Choroid plexus epithelial cell (primary cell): ENCODE measurements at regions not wholly inside any gene's neighbourhood (a gene's known extent, or its start where the extent isn't known, plus 50 kb on each side); places are given as distances from the start of the nearest gene placed in this dataset.

Experiments used
- DNase-seq: peaks from one replicate; pipeline ENCODE4 v3.0.0-alpha.2; 2010; ENCODE audit warnings: low read depth
- H3K4me3 ChIP-seq: 2 replicates; pipeline ENCODE4 v1.5.1; 2011; ENCODE audit warnings: low read depth, mild to moderate bottlenecking, control low read depth, low read length, moderate library complexity
- TF ChIP-seq, protein P1 (sequence below): conservative IDR thresholded peaks from 2 replicates; pipeline ENCODE4 v1.5.1; 2011; ENCODE audit warnings: low read depth, mild to moderate bottlenecking, control low read depth, inconsistent platforms, low read length, moderate library complexity

DNA sequence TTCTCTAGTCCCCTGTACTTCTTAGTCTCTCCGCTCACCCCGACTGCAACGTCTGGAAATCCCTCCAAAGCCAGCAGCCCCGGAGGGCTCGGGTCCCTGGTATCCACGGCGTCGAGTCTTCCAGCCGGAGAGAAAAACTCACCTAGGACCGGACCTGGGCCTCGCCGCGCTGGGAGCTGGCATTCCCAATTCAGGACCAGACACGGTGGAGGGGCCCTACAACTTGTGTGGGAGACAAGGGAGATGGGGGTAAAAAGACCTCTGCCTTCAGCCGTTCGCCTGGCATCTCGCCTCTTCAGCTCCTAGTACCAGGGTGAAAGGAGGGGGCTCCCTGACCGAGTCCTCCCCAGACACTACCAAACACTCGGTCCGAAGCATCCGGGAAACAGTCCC is 64.3 kb downstream of the GPX5 start:
- no peak for DNase-seq
- TF ChIP-seq, protein P1, sequence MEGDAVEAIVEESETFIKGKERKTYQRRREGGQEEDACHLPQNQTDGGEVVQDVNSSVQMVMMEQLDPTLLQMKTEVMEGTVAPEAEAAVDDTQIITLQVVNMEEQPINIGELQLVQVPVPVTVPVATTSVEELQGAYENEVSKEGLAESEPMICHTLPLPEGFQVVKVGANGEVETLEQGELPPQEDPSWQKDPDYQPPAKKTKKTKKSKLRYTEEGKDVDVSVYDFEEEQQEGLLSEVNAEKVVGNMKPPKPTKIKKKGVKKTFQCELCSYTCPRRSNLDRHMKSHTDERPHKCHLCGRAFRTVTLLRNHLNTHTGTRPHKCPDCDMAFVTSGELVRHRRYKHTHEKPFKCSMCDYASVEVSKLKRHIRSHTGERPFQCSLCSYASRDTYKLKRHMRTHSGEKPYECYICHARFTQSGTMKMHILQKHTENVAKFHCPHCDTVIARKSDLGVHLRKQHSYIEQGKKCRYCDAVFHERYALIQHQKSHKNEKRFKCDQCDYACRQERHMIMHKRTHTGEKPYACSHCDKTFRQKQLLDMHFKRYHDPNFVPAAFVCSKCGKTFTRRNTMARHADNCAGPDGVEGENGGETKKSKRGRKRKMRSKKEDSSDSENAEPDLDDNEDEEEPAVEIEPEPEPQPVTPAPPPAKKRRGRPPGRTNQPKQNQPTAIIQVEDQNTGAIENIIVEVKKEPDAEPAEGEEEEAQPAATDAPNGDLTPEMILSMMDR = no peak
- peak overlapping the region; percentile 1 for H3K4me3 ChIP-seq

DNA sequence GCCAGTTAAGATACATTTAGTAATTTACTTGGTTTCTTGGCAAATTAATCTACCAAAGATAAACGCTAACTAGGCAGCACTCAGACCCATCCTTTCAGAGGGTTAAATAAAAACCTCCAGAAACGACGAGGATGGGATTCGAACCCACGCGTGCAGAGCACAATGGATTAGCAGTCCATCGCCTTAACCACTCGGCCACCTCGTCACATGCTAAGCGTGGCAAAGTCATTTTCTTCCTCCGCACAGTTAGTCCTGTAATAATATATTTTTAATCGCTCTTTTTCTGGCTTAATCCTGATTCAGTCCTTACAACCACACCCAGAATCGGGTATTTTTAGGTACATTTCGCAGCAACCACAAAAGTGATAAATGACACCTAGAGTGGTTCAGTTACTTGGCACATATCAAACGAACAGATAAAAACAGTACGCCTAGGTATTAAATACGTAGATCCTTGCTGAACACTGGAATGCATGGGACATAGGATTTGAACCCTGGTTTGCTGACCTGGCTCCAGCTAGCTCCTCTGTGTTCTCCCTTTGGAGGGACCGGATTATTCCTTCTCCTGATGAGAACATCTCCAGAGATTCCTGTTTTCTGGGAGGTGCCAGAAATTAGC is 71.6 kb downstream of the GPX5 start:
- TF ChIP-seq, protein P1 = no peak
- peak; percentile 72 for DNase-seq
- peak overlapping the region; percentile 46 for H3K4me3 ChIP-seq

DNA sequence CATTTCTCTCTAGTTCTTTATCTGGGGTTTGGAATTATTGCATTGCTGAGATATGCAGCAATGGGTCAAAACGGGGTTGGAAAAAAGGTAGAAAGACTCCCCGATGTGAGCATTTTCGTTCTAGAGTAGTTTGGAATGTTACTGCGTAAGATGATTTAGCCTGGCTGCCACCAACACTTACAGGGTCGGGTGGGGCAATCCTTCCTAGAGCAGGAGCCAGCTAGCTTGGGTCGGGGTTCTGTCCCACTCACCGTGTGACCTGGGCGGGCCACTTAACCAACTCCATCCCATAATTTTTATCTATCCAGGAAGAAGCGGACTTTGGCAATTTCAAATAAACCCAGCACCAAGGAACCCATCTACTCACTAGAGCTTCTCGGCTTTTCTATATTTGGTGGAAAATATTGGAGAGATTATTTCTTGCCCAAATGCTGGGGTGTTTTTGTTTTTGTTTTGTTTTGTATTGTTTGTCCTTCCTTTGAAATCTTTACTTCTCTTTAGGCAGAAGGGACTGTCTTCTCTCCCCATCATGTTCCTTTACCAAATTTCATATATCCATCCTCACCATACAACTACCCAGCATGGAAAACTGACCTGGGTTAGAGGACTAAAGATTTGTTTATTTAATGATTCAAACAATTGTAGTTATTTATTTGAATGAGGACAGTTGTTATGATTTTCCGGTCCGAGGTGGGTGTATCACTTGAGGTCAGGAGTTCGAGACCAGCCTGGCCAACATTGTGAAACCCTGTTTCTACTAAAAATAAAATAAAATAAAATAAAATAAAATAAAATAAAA is 72.4 kb downstream of the GPX5 start:
- DNase-seq = peak; percentile 19
- TF ChIP-seq, protein P1 = no peak
- H3K4me3 ChIP-seq = peak overlapping the region; percentile 46

GRCh38 chr6:28598757-28599686 is 73.3 kb downstream of the GPX5 start:
- no peak overlapping the region for H3K4me3 ChIP-seq
- TF ChIP-seq, protein P1 = no peak
- DNase-seq = no peak

DNA sequence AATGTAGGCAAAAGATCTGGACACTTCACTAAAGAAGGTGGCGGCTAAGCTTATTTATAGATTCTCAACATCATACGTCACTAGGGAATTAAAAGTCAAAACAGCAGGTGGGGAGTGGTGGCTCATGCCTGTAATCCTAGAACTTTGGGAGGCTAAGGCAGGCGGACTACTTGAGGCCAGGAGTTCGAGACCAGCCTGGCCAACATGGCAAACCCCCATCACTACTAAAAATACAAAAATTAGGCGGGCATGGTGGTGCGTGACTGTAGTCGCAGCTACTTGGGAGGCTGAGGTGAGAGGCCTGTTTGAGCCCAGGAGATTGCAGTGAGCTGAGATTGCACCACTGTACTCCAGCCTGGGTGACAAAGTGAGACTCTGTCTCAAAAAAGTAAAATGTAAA is 74.6 kb downstream of the GPX5 start:
- TF ChIP-seq, protein P1 = no peak
- DNase-seq = no peak
- H3K4me3 ChIP-seq = no peak overlapping the region

DNA sequence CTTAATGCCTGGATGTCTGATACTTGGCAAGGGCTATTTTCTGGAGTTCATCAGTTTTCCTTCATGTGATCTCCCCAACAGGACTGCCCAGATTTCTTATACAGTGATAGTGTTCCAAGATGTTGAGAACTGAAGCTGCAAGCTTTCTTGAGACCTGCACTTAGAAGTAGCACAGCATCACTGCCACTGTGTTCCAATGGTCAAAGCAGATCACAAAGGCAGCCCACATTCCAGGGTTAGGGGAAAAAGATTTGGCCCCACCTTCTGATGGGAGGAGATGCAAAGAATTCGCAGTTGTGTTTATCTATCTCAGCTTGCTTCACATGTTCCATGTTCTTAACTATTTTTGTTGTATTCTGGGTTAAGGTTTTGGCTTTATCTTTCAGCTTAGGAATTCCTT is 78.2 kb downstream of the GPX5 start:
- DNase-seq = no peak
- H3K4me3 ChIP-seq = no peak overlapping the region
- TF ChIP-seq, protein P1 = no peak
